Naive thymus-derived CD4-positive, alpha-beta T cell (primary cell): ENCODE measurements at regions not wholly inside any gene's neighbourhood (a gene's known extent, or its start where the extent isn't known, plus 50 kb on each side); places are given as distances from the start of the nearest gene placed in this dataset.

ENCODE experiments used
- ATAC-seq: fragments of 150-1000 bp; cut with Tn5 transposase; 2 replicates; pipeline ENCODE4 v1.10.0; 2021; ENCODE audit warnings: mild to moderate bottlenecking, moderate library complexity
- CTCF ChIA-PET: fragments of 350-600 bp; sonication (Branson Sonifier 250); formaldehyde crosslinking; loops from one replicate; lab custom pipeline; 2021; ENCODE audit warnings: antibody characterized with exemption; lab: Charles Lee
- POLR2A ChIA-PET: fragments of 350-600 bp; sonication (Branson Sonifier 250); formaldehyde crosslinking; loops from one replicate; lab custom pipeline; 2021; ENCODE audit warnings: antibody characterized with exemption, inconsistent platforms; lab: Charles Lee
- DNase-seq, 9 donors: peaks; one replicate each; pipeline versions ENCODE4 v3.0.0 to v3.0.0-alpha.2; 2020 to 2022; ENCODE audit warnings: mixed read lengths in 1 of 9
- H3K27ac ChIP-seq: one replicate; pipeline ENCODE4 v1.7.0; 2013; ENCODE audit warnings: mild to moderate bottlenecking, low read depth, low read length, moderate library complexity
- H3K27me3 ChIP-seq, 2 donors: one replicate each; pipeline ENCODE4 v1.7.0; 2013; ENCODE audit warnings: low read length in 2 of 2, mild to moderate bottlenecking in 2 of 2, moderate library complexity in 2 of 2; ENCODE audit not compliant: control insufficient read depth in 2 of 2, insufficient read depth in 2 of 2
- H3K36me3 ChIP-seq, 3 experiments: 1 replicate in 2 of 3; 2 replicates in 1 of 3; pipeline ENCODE4 v1.7.0; 2013; ENCODE audit warnings: low read length in 3 of 3, mild to moderate bottlenecking in 3 of 3, moderate library complexity in 1 of 3; ENCODE audit not compliant: insufficient read depth in 3 of 3, control insufficient read depth in 2 of 3
- H3K4me1 ChIP-seq, 2 donors: one replicate each; pipeline ENCODE4 v1.7.0; 2013; ENCODE audit warnings: low read length in 2 of 2, mild to moderate bottlenecking in 2 of 2, moderate library complexity in 1 of 2; ENCODE audit not compliant: control insufficient read depth in 2 of 2, insufficient read depth in 2 of 2
- H3K4me3 ChIP-seq: 2 replicates; pipeline ENCODE4 v1.7.0; 2013; ENCODE audit warnings: mild to moderate bottlenecking, low read length
- H3K9me3 ChIP-seq, 3 experiments: 1 replicate in 2 of 3; 2 replicates in 1 of 3; pipeline ENCODE4 v1.7.0; 2013; ENCODE audit warnings: low read length in 3 of 3; ENCODE audit not compliant: control insufficient read depth in 2 of 3
- H3K27ac Mint-ChIP-seq, 9 donors: one replicate each; pipeline ENCODE4 v1.8.0; 2020 to 2022; ENCODE audit warnings: mixed read lengths in 9 of 9, mild to moderate bottlenecking in 8 of 9, moderate library complexity in 5 of 9, inconsistent platforms in 2 of 9
- H3K27me3 Mint-ChIP-seq, 5 donors: one replicate each; pipeline ENCODE4 v1.8.0; 2021 to 2022; ENCODE audit warnings: mixed read lengths in 5 of 5, mild to moderate bottlenecking in 1 of 5
- H3K36me3 Mint-ChIP-seq, 5 donors: one replicate each; pipeline ENCODE4 v1.8.0; 2020 to 2022; ENCODE audit warnings: mixed read lengths in 5 of 5, mild to moderate bottlenecking in 3 of 5, inconsistent platforms in 1 of 5
- H3K4me1 Mint-ChIP-seq, 7 donors: one replicate each; pipeline ENCODE4 v1.8.0; 2020 to 2022; ENCODE audit warnings: mixed read lengths in 7 of 7, mild to moderate bottlenecking in 3 of 7, inconsistent platforms in 1 of 7
- H3K4me3 Mint-ChIP-seq, 10 donors: one replicate each; pipeline ENCODE4 v1.8.0; 2020 to 2022; ENCODE audit warnings: mild to moderate bottlenecking in 10 of 10, mixed read lengths in 10 of 10, moderate library complexity in 6 of 10, inconsistent platforms in 2 of 10
- H3K9me3 Mint-ChIP-seq, 11 donors: one replicate each; pipeline ENCODE4 v1.8.0; 2020 to 2022; ENCODE audit warnings: mixed read lengths in 11 of 11, mild to moderate bottlenecking in 4 of 11, inconsistent platforms in 1 of 11, moderate library complexity in 1 of 11
- intact Hi-C, 2 donors: fragments of 100-400 bp; cut with micrococcal nuclease; formaldehyde crosslinking; loops; one replicate each; pipeline ENCODE4 v1.15.1; 2023

DNA sequence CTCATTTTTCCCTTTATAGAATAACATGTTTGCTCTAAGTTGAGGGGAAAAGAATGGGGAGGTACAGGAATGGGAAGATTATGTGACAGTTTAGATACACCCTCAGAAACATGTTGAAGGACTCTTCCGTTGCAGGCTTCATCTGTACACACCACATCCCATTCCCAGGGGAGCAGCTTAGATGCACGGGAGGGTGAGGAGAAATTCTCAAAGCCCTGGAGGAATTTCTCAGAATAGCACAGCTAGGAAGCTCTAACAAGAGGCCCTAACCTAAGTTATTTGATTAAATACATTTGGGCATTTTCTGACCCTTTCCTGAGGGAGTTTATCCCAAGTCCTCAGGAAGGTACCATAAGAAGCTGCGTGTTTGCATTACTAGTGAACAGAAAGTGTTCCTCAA is 660.2 kb upstream of the IGFBP3 start:
- no peaks in the 10 kb centered on the region for H3K27me3 Mint-ChIP-seq
- peaks cover 0 to 18% (median 5%) of the 10 kb centered on the region in 11 donors for H3K9me3 Mint-ChIP-seq
- H3K36me3 Mint-ChIP-seq = no peaks in the 10 kb centered on the region
- Histone ChIP-seq H3K9me3 (peaks cover 0 to 3% (median 0%) of the 10 kb centered on the region in 3 experiments), H3K27me3 (no peaks in the 10 kb centered on the region), H3K4me1 (no peaks in the 10 kb centered on the region), H3K4me3 (no peak overlapping the region), H3K27ac (no peak overlapping the region), H3K36me3 (no peaks in the 10 kb centered on the region)
- ATAC-seq (no peak), DNase-seq (no peak)
- H3K4me3 Mint-ChIP-seq = no peak overlapping the region
- H3K27ac Mint-ChIP-seq = no peak overlapping the region
- intact Hi-C loops = no loop called here
- ChIA-PET CTCF (no interaction called here), POLR2A (no interaction called here)
- H3K4me1 Mint-ChIP-seq = no peaks in the 10 kb centered on the region

DNA sequence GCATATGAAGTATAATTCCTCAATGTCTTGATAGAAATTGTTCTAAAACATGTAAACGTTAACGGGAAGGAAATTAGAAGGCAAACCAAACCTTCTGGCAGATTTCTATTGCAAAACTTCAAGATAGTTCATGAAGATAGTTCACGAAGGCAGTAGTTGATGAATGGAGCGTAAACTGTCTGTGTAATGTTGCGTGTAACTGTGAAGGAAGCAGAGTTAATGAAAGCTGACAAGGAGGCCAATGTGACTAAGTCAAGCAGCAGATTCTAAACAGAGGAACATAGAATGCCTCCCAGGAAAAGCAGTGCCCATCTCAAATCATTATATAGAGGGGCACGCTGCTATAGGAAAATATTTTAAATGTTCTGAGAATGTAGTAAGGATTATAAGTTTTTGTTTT is 659.7 kb upstream of the IGFBP3 start:
- no peaks in the 10 kb centered on the region for H3K27me3 Mint-ChIP-seq
- no peak overlapping the region for H3K4me3 ChIP-seq
- H3K27me3 ChIP-seq = no peaks in the 10 kb centered on the region
- ChIA-PET POLR2A (no interaction called here), CTCF (no interaction called here)
- H3K27ac ChIP-seq = no peak overlapping the region
- H3K4me1 ChIP-seq = no peaks in the 10 kb centered on the region
- no peaks in the 10 kb centered on the region for H3K36me3 Mint-ChIP-seq
- peaks cover 0 to 18% (median 4%) of the 10 kb centered on the region in 11 donors for H3K9me3 Mint-ChIP-seq
- intact Hi-C loops = no loop called here
- peaks cover 0 to 3% (median 0%) of the 10 kb centered on the region in 3 experiments for H3K9me3 ChIP-seq
- no peak overlapping the region for H3K4me3 Mint-ChIP-seq
- H3K27ac Mint-ChIP-seq = no peak overlapping the region
- no peak for ATAC-seq
- no peaks in the 10 kb centered on the region for H3K4me1 Mint-ChIP-seq
- no peak for DNase-seq
- H3K36me3 ChIP-seq = no peaks in the 10 kb centered on the region

DNA sequence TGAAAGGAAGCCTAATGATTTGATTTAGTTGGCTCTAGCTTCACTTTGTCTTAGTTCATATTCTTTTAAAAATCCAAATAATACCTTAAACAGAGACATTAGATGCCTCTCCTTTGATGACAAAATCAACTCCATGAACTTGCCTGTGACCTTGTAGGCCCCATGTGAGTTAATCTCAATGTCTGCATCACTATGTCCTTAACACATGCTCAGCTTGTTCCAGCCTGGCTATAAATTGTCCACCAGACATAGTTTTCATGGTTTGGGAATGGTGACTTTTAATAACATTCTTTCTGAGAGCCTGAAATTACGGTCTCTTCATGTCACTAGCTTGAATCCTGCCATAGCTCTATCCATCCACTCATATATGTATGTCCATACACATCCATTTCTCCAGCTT is 656.3 kb upstream of the IGFBP3 start:
- ATAC-seq = no peak
- peaks cover 0 to 3% (median 0%) of the 10 kb centered on the region in 3 experiments for H3K9me3 ChIP-seq
- peaks cover 0 to 2% (median 0%) of the 10 kb centered on the region in 7 donors for H3K4me1 Mint-ChIP-seq
- H3K9me3 Mint-ChIP-seq = peaks cover 0 to 19% (median 8%) of the 10 kb centered on the region in 11 donors
- intact Hi-C loops = no loop called here
- CTCF ChIA-PET = no interaction called here
- no peaks in the 10 kb centered on the region for H3K4me1 ChIP-seq
- no peak overlapping the region for H3K4me3 ChIP-seq
- H3K36me3 ChIP-seq = no peaks in the 10 kb centered on the region
- no peak for DNase-seq
- H3K4me3 Mint-ChIP-seq = no peak overlapping the region
- POLR2A ChIA-PET = no interaction called here
- no peaks in the 10 kb centered on the region for H3K27me3 ChIP-seq
- no peaks in the 10 kb centered on the region for H3K36me3 Mint-ChIP-seq
- H3K27ac Mint-ChIP-seq = no peak overlapping the region
- no peaks in the 10 kb centered on the region for H3K27me3 Mint-ChIP-seq
- no peak overlapping the region for H3K27ac ChIP-seq

DNA sequence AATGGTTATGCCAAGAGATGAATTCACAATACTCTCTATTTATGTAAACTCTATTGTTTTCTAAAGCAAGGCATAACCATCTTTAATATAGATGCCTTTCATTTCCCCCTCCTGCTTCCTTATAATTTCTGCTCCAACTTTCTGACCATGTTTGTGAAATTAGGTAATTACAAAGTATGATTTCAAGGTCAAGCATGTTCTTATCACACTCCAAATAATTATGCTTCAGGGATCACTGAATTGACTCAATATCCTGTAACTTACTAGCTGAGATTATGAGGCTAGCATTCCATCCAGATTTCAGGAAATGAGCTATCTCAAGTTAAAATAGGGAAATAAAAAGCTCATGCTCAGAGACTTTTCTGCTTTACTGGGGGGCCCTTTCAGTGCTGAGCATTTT is 655.9 kb upstream of the IGFBP3 start:
- Mint-ChIP-seq H3K27ac (no peak overlapping the region), H3K4me3 (no peak overlapping the region), H3K9me3 (peaks cover 0 to 24% (median 11%) of the 10 kb centered on the region in 11 donors), H3K36me3 (no peaks in the 10 kb centered on the region), H3K27me3 (no peaks in the 10 kb centered on the region), H3K4me1 (peaks cover 0 to 2% (median 0%) of the 10 kb centered on the region in 7 donors)
- CTCF ChIA-PET = no interaction called here
- Histone ChIP-seq H3K36me3 (no peaks in the 10 kb centered on the region), H3K4me3 (no peak overlapping the region), H3K27ac (no peak overlapping the region), H3K27me3 (no peaks in the 10 kb centered on the region), H3K4me1 (no peaks in the 10 kb centered on the region), H3K9me3 (peaks cover 0 to under 1% (median 0%) of the 10 kb centered on the region in 3 experiments)
- DNase-seq = no peak
- no peak for ATAC-seq
- intact Hi-C loops = no loop called here
- POLR2A ChIA-PET = no interaction called here

DNA sequence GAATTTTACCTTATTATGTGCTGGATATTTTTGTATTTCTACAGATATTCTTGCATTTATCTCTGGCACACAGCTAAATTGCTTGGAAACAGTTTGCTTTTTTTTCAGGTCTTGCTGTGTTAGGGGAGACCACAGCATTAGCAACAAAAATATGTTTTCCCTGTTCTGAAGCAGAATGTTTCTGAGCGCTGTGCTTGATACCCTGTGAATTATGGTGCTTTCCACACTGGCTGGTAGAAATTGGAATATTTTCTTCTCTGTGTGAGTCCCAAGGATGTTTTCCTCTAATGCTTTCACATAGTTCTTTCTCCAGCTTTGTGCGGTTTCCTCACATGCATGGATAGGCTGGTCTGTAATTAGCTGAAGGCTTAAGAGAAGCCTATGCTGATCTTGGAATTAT is 651.6 kb upstream of the IGFBP3 start:
- H3K9me3 ChIP-seq = peaks cover 0 to 7% (median 0%) of the 10 kb centered on the region in 3 experiments
- no peak for ATAC-seq
- DNase-seq = no peak
- ChIA-PET POLR2A (no interaction called here), CTCF (interaction anchor here (0.6 kb wide), 1 partner anchor 1343 kb away, joined by 3 read pairs; no protein-coding TSS in a partner anchor)
- H3K4me3 ChIP-seq = no peak overlapping the region
- Mint-ChIP-seq H3K36me3 (no peaks in the 10 kb centered on the region), H3K4me1 (peaks cover 0 to 2% (median 0%) of the 10 kb centered on the region in 7 donors), H3K4me3 (no peak overlapping the region), H3K27ac (no peak overlapping the region), H3K9me3 (peaks cover 0 to 15% (median 7%) of the 10 kb centered on the region in 11 donors), H3K27me3 (no peaks in the 10 kb centered on the region)
- no peaks in the 10 kb centered on the region for H3K4me1 ChIP-seq
- intact Hi-C loops = no loop called here
- no peaks in the 10 kb centered on the region for H3K27me3 ChIP-seq
- no peaks in the 10 kb centered on the region for H3K36me3 ChIP-seq
- H3K27ac ChIP-seq = no peak overlapping the region

DNA sequence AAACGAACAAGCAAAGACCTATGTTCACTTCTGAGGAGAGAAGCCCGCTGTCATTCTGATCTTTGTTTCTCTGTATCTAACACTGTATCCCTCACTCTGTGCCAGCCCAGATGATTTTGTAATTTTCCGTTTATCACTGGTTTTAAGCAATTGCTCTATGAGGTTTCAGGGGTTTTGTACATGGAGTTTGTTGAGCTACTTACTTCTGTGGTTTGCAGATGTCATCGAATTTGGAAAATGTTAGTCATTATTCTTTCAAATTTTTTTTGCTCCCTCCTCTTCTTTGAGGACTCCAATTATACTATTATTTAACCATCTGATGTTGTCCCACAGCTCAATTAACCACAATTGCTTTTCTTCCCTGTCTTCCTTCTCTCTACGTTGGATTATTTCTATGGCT is 650.9 kb upstream of the IGFBP3 start:
- H3K4me1 Mint-ChIP-seq = peaks cover 0 to 2% (median 0%) of the 10 kb centered on the region in 7 donors
- intact Hi-C loops = no loop called here
- ATAC-seq (no peak), DNase-seq (no peak)
- Histone ChIP-seq H3K4me1 (no peaks in the 10 kb centered on the region), H3K4me3 (no peak overlapping the region), H3K9me3 (peaks cover 0 to 7% (median 0%) of the 10 kb centered on the region in 3 experiments), H3K36me3 (no peaks in the 10 kb centered on the region), H3K27me3 (no peaks in the 10 kb centered on the region), H3K27ac (no peak overlapping the region)
- CTCF ChIA-PET = no interaction called here
- peaks cover 0 to 15% (median 7%) of the 10 kb centered on the region in 11 donors for H3K9me3 Mint-ChIP-seq
- no peaks in the 10 kb centered on the region for H3K27me3 Mint-ChIP-seq
- H3K27ac Mint-ChIP-seq = no peak overlapping the region
- no peaks in the 10 kb centered on the region for H3K36me3 Mint-ChIP-seq
- POLR2A ChIA-PET = interaction anchor here (0.5 kb wide), 1 partner anchor 84 kb away, joined by 5 read pairs; no protein-coding TSS in a partner anchor
- H3K4me3 Mint-ChIP-seq = no peak overlapping the region

DNA sequence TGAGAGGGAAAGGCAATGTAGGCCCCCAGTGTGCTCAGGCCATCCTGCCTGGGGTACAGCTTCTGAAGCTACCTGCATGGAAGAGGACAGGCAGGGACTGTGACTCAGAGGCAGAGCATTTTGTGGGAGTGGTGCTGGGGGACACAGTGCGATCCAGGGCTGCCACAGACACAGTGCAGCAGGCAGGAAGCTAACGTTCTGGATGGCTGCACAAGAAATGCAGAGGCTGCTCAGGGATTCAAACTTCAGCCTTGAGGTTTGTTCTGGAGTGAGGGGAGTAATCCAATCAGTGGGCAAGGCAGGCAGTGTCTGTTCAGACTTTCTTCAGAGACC is 648.0 kb upstream of the IGFBP3 start:
- H3K36me3 ChIP-seq = no peaks in the 10 kb centered on the region
- intact Hi-C loops = no loop called here
- Mint-ChIP-seq H3K27me3 (no peaks in the 10 kb centered on the region), H3K4me1 (peaks cover 0 to 2% (median 0%) of the 10 kb centered on the region in 7 donors), H3K27ac (no peak overlapping the region), H3K4me3 (no peak overlapping the region), H3K9me3 (peaks cover 0 to 18% (median 7%) of the 10 kb centered on the region in 11 donors), H3K36me3 (no peaks in the 10 kb centered on the region)
- DNase-seq (no peak), ATAC-seq (no peak)
- no peak overlapping the region for H3K27ac ChIP-seq
- no peaks in the 10 kb centered on the region for H3K27me3 ChIP-seq
- no peak overlapping the region for H3K4me3 ChIP-seq
- POLR2A ChIA-PET = no interaction called here
- CTCF ChIA-PET = no interaction called here
- no peaks in the 10 kb centered on the region for H3K4me1 ChIP-seq
- H3K9me3 ChIP-seq = peaks cover 0 to 7% (median 0%) of the 10 kb centered on the region in 3 experiments
